OCI-LY1 (cell line): ENCODE measurements at regions not wholly inside any gene's neighbourhood (a gene's known extent, or its start where the extent isn't known, plus 50 kb on each side); places are given as distances from the start of the nearest gene placed in this dataset.

Experiments
- H2AFZ ChIP-seq: fragments of 200-600 bp; sonication (generic), shearing (Covaris generic); 2 replicates; pipeline ENCODE4 v1.6.0; 2014; ENCODE audit warnings: antibody characterized with exemption, mild to moderate bottlenecking, low read length
- H3F3A ChIP-seq: fragments of 200-600 bp; sonication (generic), shearing (Covaris generic); 2 replicates; pipeline ENCODE4 v1.6.0; 2014; ENCODE audit warnings: mild to moderate bottlenecking, antibody characterized with exemption, low read length, moderate library complexity; ENCODE audit not compliant: insufficient read depth
- H3K27ac ChIP-seq: fragments of 200-600 bp; sonication (generic); 2 replicates; pipeline ENCODE4 v1.5.1; 2014; ENCODE audit warnings: low read length, mixed run types, mild to moderate bottlenecking, low read depth; ENCODE audit not compliant: poor library complexity, severe bottlenecking
- H3K27me3 ChIP-seq: fragments of 200-600 bp; sonication (generic); 2 replicates; pipeline ENCODE4 v1.6.0; 2014; ENCODE audit warnings: antibody characterized with exemption, mild to moderate bottlenecking, low read length, moderate library complexity; ENCODE audit not compliant: insufficient read depth
- H3K36me3 ChIP-seq: fragments of 200-600 bp; sonication (generic); 2 replicates; pipeline ENCODE4 v1.6.1; 2014; ENCODE audit warnings: mild to moderate bottlenecking, antibody characterized with exemption, low read length, moderate library complexity, mixed read lengths; ENCODE audit not compliant: insufficient read depth
- H3K4me1 ChIP-seq: fragments of 200-600 bp; sonication (generic); 2 replicates; pipeline ENCODE4 v1.5.1; 2014; ENCODE audit warnings: mild to moderate bottlenecking, low read length, moderate library complexity; ENCODE audit not compliant: insufficient read depth, severe bottlenecking
- H3K4me2 ChIP-seq: fragments of 200-600 bp; sonication (generic), shearing (Covaris generic); 2 replicates; pipeline ENCODE4 v1.6.1; 2014; ENCODE audit warnings: low read length
- H3K4me3 ChIP-seq: fragments of 200-600 bp; sonication (generic); 2 replicates; pipeline ENCODE4 v1.5.1; 2014; ENCODE audit warnings: low read length, low read depth, mild to moderate bottlenecking, mixed read lengths; ENCODE audit not compliant: poor library complexity, severe bottlenecking
- H3K79me2 ChIP-seq: fragments of 200-600 bp; shearing (Covaris generic); 2 replicates; pipeline ENCODE4 v1.6.1; 2016; ENCODE audit warnings: mixed run types, low read length, mixed read lengths; ENCODE audit not compliant: insufficient read depth
- H3K9ac ChIP-seq: fragments of 200-600 bp; sonication (generic), shearing (Covaris generic); 2 replicates; pipeline ENCODE4 v1.6.1; 2014; ENCODE audit warnings: mild to moderate bottlenecking, low read length, mixed read lengths
- H3K9me2 ChIP-seq: fragments of 200-600 bp; sonication (generic), shearing (Covaris generic); 2 replicates; pipeline ENCODE4 v1.6.1; 2014; ENCODE audit warnings: low read depth, mild to moderate bottlenecking, low read length, mixed read lengths
- H3K9me3 ChIP-seq: fragments of 200-600 bp; shearing (Covaris generic); 2 replicates; pipeline ENCODE4 v1.6.1; 2014; ENCODE audit warnings: low read length, mixed read lengths
- H4K20me1 ChIP-seq: fragments of 200-600 bp; sonication (generic), shearing (Covaris generic); 2 replicates; pipeline ENCODE4 v1.6.0; 2016; ENCODE audit warnings: mild to moderate bottlenecking, low read length; ENCODE audit not compliant: insufficient read depth
- EZH2 ChIP-seq: fragments of 200-600 bp; sonication (generic), shearing (Covaris generic); IDR thresholded peaks from 2 replicates; pipeline ENCODE4 v1.8.0; 2017; ENCODE audit warnings: borderline replicate concordance, mixed run types, mild to moderate bottlenecking, antibody characterized with exemption, low read length, moderate library complexity, mixed read lengths
- TF ChIP-seq, protein P1 (sequence below): fragments of 200-600 bp; sonication (generic), shearing (Covaris generic); IDR thresholded peaks from 2 replicates; pipeline ENCODE4 v1.5.1; 2017; ENCODE audit warnings: mild to moderate bottlenecking, antibody characterized with exemption, low read length, moderate library complexity, mixed read lengths

DNA sequence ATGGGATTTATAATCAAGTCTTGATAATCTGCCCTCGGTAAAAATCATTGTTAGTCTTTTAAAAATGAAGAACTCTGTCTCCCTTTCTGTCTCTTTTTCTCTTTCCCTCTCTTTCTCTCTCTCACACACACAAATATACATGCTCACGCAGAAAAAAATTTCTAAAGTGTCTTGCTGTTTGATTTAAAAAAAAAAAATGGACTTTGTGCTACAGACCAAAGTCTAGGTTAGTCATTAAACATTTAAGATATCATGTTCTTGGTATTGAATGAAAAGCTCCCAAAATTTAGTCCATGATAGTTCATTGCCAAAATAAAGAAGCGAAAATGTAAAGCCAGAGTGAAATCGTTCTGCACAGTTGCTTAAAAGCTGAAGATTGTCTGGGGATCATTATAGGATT is 665.8 kb downstream of the SORCS1 start:
- no peaks in the 10 kb centered on the region for H3F3A ChIP-seq
- H3K9ac ChIP-seq, result no peak overlapping the region
- H3K27me3 ChIP-seq, result no peaks in the 10 kb centered on the region
- no peaks in the 10 kb centered on the region for H3K4me1 ChIP-seq
- H3K27ac ChIP-seq, result no peak overlapping the region
- no peak overlapping the region for H2AFZ ChIP-seq
- no peaks in the 10 kb centered on the region for H3K9me3 ChIP-seq
- no peak overlapping the region for H3K4me3 ChIP-seq
- H3K9me2 ChIP-seq, result no peaks in the 10 kb centered on the region
- H4K20me1 ChIP-seq, result no peaks in the 10 kb centered on the region
- no peaks in the 10 kb centered on the region for H3K79me2 ChIP-seq
- TF ChIP-seq EZH2, result no peak
- TF ChIP-seq, protein P1, sequence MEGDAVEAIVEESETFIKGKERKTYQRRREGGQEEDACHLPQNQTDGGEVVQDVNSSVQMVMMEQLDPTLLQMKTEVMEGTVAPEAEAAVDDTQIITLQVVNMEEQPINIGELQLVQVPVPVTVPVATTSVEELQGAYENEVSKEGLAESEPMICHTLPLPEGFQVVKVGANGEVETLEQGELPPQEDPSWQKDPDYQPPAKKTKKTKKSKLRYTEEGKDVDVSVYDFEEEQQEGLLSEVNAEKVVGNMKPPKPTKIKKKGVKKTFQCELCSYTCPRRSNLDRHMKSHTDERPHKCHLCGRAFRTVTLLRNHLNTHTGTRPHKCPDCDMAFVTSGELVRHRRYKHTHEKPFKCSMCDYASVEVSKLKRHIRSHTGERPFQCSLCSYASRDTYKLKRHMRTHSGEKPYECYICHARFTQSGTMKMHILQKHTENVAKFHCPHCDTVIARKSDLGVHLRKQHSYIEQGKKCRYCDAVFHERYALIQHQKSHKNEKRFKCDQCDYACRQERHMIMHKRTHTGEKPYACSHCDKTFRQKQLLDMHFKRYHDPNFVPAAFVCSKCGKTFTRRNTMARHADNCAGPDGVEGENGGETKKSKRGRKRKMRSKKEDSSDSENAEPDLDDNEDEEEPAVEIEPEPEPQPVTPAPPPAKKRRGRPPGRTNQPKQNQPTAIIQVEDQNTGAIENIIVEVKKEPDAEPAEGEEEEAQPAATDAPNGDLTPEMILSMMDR, result no peak
- no peak overlapping the region for H3K4me2 ChIP-seq
- H3K36me3 ChIP-seq, result no peaks in the 10 kb centered on the region

DNA sequence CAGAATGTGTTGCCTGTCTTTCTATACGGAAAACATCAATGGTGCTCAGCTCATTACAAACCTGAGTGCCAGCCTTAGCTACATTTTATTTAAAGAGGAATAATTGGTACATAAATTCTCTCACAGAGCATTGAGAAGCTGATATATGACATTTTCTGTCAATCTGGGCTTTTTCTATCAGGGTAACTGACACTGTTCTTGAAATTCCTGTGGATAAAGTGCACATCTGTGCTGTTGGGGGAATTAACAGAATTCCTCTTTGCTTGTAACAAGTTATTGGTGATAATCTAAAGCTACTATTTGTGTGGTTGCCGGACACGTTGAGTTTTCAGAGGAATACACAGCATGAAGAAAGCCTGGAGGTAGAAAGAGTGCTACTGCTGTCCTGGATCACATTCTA is 668.6 kb downstream of the SORCS1 start:
- Histone ChIP-seq H3F3A (no peaks in the 10 kb centered on the region), H3K9me2 (no peaks in the 10 kb centered on the region), H3K9me3 (no peaks in the 10 kb centered on the region), H3K36me3 (no peaks in the 10 kb centered on the region), H3K9ac (no peak overlapping the region), H2AFZ (no peak overlapping the region), H3K4me1 (no peaks in the 10 kb centered on the region), H4K20me1 (no peaks in the 10 kb centered on the region), H3K4me2 (no peak overlapping the region), H3K27ac (no peak overlapping the region), H3K79me2 (no peaks in the 10 kb centered on the region), H3K4me3 (no peak overlapping the region), H3K27me3 (no peaks in the 10 kb centered on the region)
- TF ChIP-seq EZH2, result no peak
- TF ChIP-seq, protein P1, result no peak

DNA sequence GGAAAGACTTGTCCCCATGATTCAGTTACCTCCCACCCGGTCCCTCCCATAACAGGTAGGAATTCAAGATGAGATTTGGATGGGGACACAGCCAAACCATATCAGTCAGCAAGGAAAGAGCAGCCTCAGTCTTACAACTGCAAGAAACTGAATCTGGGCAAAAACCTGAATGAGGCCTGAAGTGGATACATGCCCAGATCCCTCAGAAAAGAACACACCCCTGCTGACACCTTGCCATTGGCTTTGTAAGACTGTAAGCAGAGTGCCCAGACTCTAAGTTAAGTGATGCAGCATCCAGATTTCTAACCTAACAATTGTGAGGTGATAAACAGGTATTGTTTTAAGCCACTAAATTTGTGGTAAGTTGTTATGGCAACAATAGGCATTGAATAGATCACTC is 670.8 kb downstream of the SORCS1 start:
- H3K9ac ChIP-seq, result no peak overlapping the region
- no peaks in the 10 kb centered on the region for H4K20me1 ChIP-seq
- no peak for TF ChIP-seq EZH2
- TF ChIP-seq, protein P1, result no peak

More for the DNA sequence above, 670.8 kb downstream of the SORCS1 start:
- H3K36me3 ChIP-seq, result no peaks in the 10 kb centered on the region
- no peaks in the 10 kb centered on the region for H3F3A ChIP-seq
- H2AFZ ChIP-seq, result no peak overlapping the region
- H3K4me2 ChIP-seq, result no peak overlapping the region
- H3K4me1 ChIP-seq, result no peaks in the 10 kb centered on the region
- no peak overlapping the region for H3K4me3 ChIP-seq
- H3K9me3 ChIP-seq, result no peaks in the 10 kb centered on the region
- H3K79me2 ChIP-seq, result no peaks in the 10 kb centered on the region
- H3K27ac ChIP-seq, result no peak overlapping the region
- no peaks in the 10 kb centered on the region for H3K9me2 ChIP-seq
- H3K27me3 ChIP-seq, result no peaks in the 10 kb centered on the region
